HG02840 (cell line): ENCODE measurements at regions not wholly inside any gene's neighbourhood (a gene's known extent, or its start where the extent isn't known, plus 50 kb on each side); places are given as distances from the start of the nearest gene placed in this dataset.

Experiments used
- ATAC-seq: cut with Tn5 transposase; IDR thresholded peaks from one replicate; pipeline ENCODE4 v1.9.1; 2021; ENCODE audit warnings: mild to moderate bottlenecking, moderate library complexity, moderate number of reproducible peaks; ENCODE audit not compliant: unreplicated experiment, low FRiP score

GRCh38 chr13:84080748-84081530 is 198.7 kb upstream of the SLITRK1 start:
- no peak for ATAC-seq

GRCh38 chr13:84077271-84077670 is 195.0 kb upstream of the SLITRK1 start:
- ATAC-seq, result no peak

- no peak for ATAC-seq
These were observed 194.0 kb upstream of the SLITRK1 start for GRCh38 chr13:84076280-84076679.

- no peak for ATAC-seq
These were observed 168.3 kb upstream of the SLITRK1 start for GRCh38 chr13:84050536-84050935.

GRCh38 chr13:84049443-84050219 is 167.4 kb upstream of the SLITRK1 start:
- ATAC-seq, result no peak

GRCh38 chr13:84044805-84045204 is 162.5 kb upstream of the SLITRK1 start:
- ATAC-seq, result no peak

- no peak for ATAC-seq
These were observed 155.7 kb upstream of the SLITRK1 start for GRCh38 chr13:84038001-84038400.

GRCh38 chr13:84032116-84032515 is 149.8 kb upstream of the SLITRK1 start:
- no peak for ATAC-seq

- ATAC-seq, result no peak
These were observed 148.8 kb upstream of the SLITRK1 start for GRCh38 chr13:84031120-84031519.

- no peak for ATAC-seq
These were observed 147.1 kb upstream of the SLITRK1 start for GRCh38 chr13:84029396-84029795.

GRCh38 chr13:84025824-84026223 is 143.6 kb upstream of the SLITRK1 start:
- ATAC-seq, result no peak

- ATAC-seq, result no peak
These were observed 114.1 kb upstream of the SLITRK1 start for GRCh38 chr13:83996415-83996814.

GRCh38 chr13:83995930-83996329 is 113.7 kb upstream of the SLITRK1 start:
- no peak for ATAC-seq

- no peak for ATAC-seq
These were observed 110.5 kb upstream of the SLITRK1 start for GRCh38 chr13:83992566-83993358.

- no peak for ATAC-seq
These were observed 105.1 kb upstream of the SLITRK1 start for GRCh38 chr13:83987394-83987793.

- ATAC-seq, result no peak
These were observed 102.5 kb upstream of the SLITRK1 start for GRCh38 chr13:83984793-83985192.

GRCh38 chr13:83980331-83980730 is 98.1 kb upstream of the SLITRK1 start:
- no peak for ATAC-seq

- ATAC-seq, result no peak
These were observed 93.4 kb upstream of the SLITRK1 start for GRCh38 chr13:83975655-83976165.

GRCh38 chr13:83958531-83958930 is 76.3 kb upstream of the SLITRK1 start:
- ATAC-seq, result no peak

GRCh38 chr13:83955011-83955410 is 72.7 kb upstream of the SLITRK1 start:
- no peak for ATAC-seq

GRCh38 chr13:83953916-83954315 is 71.6 kb upstream of the SLITRK1 start:
- ATAC-seq, result no peak
